SIG-M5 treated with dmso at 0.1 percent for 504 hours (cell line): ENCODE measurements at regions not wholly inside any gene's neighbourhood (a gene's known extent, or its start where the extent isn't known, plus 50 kb on each side); places are given as distances from the start of the nearest gene placed in this dataset.

ENCODE experiments used
- DNase-seq: peaks from one replicate; lab custom pipeline; 2025; ENCODE audit not compliant: unreplicated experiment; lab: John Stamatoyannopoulos, UW

DNA sequence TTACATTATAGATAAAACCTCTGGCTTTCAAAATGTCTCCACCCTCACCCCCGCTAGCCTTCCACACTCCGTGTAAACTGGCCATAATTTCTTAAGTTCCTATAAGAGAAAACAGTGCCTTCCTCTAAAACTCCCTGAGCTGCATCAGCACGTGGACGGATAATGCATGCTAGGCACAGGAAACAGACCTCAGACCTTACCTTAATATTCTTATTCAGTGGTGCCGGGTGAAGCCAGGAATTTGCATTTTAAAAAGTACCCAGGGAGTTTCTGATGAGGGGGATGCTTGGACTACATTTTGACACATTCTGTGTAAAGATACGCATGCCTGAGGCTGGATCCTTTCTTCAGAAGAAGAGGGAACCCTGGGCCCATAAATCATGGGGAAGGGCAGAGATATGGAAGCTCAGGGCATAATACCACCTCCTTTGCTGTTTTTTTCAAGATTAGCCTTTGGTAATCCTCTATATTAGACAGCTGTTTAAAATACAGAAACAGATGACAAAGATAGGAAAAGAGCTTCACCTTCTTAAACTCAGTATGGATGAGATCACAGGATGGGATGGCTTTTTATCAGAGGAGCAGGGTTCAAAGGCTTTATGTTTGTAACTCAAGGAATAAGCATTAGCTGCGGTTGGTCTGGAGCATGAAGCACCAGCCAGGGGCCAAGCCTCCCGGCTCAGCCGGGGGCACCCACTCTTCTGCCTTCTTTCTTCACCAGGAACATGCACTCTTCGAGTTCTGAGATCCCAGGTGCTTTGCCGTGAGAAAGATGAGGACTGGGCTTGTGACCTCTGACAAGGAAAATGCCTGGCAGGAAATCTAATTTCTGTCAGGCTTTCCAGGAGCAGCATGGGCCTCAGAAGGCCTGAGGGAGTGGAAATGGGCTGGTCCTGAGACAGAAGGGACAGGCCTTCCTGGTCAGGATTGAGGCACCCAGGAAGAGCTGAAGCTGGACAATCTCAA is 218.1 kb upstream of the SOX4 start:
- no peak for DNase-seq

DNA sequence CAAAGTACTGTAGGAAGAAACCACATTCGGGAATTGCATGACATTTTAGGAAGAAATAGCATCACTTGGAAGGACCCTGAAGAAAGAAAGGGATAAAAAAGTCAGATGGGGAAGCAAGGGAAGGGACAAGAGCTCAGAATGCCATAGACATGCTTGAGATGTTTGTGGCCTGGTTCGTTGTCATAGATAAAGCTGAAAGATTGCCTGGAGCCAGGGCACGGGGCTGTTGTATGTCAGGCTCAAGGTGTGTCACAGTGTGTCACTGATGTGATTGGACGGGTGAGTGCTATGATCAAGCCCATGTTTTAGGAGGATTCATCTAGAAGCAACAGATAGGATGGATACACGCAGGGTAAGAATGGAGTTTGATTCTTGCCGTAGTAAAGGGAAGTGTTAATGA is 216.2 kb upstream of the SOX4 start:
- DNase-seq: no peak

GRCh38 chr6:21381331-21381963 is 212.1 kb upstream of the SOX4 start:
- peak; percentile 89 for DNase-seq

GRCh38 chr6:21382821-21383449 is 210.6 kb upstream of the SOX4 start:
- no peak for DNase-seq

DNA sequence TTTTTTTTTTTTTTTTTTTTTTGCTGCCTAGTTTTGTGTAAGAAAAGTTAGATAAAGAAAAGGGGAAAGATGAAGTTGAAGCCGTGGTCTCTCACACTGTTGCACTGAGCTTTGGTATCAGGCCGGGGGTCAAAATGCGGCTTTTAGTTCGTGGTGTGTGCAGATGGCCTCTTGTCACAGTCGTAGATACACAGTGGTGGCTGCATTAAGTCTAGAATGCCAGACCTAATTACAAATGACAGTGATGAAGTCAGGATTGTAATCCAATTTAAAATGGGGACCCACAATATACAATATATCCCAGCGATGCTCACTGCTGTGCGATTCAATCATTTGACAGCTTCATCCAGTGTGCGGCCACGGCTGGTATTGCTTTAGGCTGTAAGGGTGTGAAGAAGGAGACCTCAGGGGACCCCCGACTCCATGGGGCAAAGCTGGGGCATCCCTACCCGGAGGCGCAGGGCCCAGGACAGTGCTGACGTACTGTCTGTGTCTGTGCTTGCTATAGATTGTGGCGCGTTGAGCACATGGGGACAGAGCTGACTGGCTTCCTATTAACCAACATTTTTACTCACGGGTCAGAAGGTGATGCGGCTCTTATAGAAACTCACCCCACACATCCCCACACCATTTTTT is 210.0 kb upstream of the SOX4 start:
- peak; percentile 40 for DNase-seq

- peak; percentile 66 for DNase-seq
Observed at GRCh38 chr6:21384216-21384615, 209.3 kb upstream of the SOX4 start.

DNA sequence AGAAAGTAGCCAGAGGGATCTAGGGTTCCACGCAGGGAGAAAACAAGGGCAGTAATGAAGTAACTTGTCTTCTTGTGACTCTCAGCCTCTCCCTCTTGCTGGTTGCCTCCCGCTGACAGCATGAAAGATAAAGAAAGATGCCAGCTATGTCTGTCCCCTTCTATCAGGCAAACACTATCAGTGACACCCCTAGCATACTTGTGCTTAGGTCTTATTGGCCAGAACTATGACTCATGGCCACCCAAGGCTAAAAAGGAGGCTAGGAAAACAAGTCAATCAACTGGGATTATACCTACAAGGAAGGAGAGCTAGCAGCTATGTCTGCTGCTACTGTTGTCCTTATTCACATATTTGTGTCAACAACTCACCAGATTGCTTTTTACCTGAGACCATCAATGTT is 206.8 kb upstream of the SOX4 start:
- no peak for DNase-seq

- no peak for DNase-seq
Observed at GRCh38 chr6:21390532-21391213, 202.9 kb upstream of the SOX4 start.

- DNase-seq: no peak
Observed at GRCh38 chr6:21392177-21392576, 201.4 kb upstream of the SOX4 start.

GRCh38 chr6:21393441-21394165 is 199.9 kb upstream of the SOX4 start:
- DNase-seq: no peak

DNA sequence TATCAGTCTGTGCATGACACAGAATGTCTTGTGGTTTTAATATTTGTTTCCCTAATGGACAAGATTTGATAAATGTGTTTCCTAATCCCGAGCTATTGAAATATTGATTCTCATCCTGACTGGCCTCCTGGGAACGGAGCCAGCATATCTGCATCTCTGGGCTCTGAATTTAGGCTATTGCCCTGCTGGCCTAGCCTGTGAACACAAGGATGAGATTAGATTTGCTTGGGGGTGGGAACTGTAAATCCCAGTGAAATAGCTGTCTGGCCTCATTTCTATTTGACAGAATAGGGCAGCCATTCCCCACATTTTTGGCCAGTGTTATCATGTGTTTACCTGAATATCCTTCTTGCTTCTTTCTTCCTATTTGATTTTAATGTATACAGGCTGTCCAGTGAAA is 198.4 kb upstream of the SOX4 start:
- DNase-seq: no peak

DNA sequence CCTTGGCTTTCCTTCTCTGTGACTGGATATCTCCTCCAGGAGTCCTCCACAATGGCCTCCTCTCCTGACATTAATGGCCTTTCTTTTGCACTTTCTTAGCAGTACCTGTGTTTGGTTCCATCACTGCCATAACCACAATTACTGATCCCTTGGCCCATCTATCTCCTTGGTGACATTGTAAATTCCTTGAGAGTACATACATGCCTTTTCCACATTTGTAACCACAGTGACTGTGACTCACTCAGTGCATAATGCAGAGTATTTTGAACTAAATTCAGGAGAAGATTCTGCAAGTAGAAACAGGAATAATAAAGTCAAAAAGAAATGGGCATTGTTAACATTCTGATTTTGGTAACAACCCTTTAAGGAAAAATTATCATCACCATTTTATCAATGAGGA is 197.2 kb upstream of the SOX4 start:
- DNase-seq: no peak

- DNase-seq: no peak
Observed at GRCh38 chr6:21398741-21399325, 194.7 kb upstream of the SOX4 start.

GRCh38 chr6:21402368-21402767 is 191.2 kb upstream of the SOX4 start:
- peak; percentile 67 for DNase-seq

- DNase-seq: peak; percentile 73
Observed at GRCh38 chr6:21404577-21404976, 189.0 kb upstream of the SOX4 start.

DNA sequence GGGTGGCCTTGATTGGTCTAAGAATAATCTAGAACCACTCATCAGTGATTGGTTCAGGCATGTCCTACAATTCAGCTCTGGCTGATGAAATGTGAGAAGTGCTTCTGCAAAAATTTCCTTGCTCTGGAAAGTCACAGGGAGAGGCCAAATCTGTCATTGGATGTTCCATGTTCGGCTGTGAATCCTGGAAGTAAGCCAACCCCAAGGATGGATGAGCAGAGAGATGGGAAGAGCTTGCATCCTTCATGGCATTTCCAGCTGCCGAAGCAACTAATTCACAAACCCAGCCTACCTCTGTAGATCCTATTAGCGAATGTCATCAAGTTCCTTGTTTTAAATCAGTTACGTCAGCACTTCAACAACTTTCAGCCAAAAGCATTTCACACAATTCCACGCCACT is 187.2 kb upstream of the SOX4 start:
- no peak for DNase-seq

- no peak for DNase-seq
Observed at GRCh38 chr6:21409231-21409630, 184.3 kb upstream of the SOX4 start.

GRCh38 chr6:21413428-21413827 is 180.1 kb upstream of the SOX4 start:
- DNase-seq: no peak

- DNase-seq: no peak
Observed at GRCh38 chr6:21414065-21414464, 179.5 kb upstream of the SOX4 start.
